B cell (primary cell): ENCODE measurements at regions not wholly inside any gene's neighbourhood (a gene's known extent, or its start where the extent isn't known, plus 50 kb on each side); places are given as distances from the start of the nearest gene placed in this dataset.

ENCODE experiments used
- EZH2 ChIP-seq: IDR thresholded peaks from 2 replicates; pipeline ENCODE4 v1.6.1; 2012; ENCODE audit warnings: borderline replicate concordance, low read depth, mild to moderate bottlenecking, moderate library complexity, low read length; ENCODE audit not compliant: insufficient read depth, poor library complexity, severe bottlenecking
- TF ChIP-seq, protein P1 (sequence below): fragments of 200-600 bp; IDR thresholded peaks from one replicate; pipeline ENCODE4 v1.8.0; 2022; ENCODE audit warnings: antibody characterized with exemption, mild to moderate bottlenecking

DNA sequence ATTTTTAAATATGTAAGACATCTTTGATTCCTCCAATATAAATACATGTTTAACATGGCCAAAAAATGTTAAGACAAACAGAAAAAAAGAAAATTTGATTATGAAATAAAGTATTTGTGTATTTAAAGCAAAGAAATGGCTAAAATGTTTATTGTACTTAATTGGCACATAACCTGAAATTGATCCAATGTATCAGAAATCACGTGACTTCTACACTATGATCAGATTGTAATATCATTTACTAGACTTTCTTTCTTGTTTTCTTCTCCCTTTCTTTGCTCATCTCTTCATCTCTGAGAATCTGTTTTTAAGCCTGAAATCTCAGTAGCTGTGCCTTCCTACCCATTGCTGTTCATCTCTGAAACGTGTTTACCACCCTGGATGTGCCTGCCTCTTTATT, 420.3 kb downstream of the RSL24D1 start:
- TF ChIP-seq, protein P1, sequence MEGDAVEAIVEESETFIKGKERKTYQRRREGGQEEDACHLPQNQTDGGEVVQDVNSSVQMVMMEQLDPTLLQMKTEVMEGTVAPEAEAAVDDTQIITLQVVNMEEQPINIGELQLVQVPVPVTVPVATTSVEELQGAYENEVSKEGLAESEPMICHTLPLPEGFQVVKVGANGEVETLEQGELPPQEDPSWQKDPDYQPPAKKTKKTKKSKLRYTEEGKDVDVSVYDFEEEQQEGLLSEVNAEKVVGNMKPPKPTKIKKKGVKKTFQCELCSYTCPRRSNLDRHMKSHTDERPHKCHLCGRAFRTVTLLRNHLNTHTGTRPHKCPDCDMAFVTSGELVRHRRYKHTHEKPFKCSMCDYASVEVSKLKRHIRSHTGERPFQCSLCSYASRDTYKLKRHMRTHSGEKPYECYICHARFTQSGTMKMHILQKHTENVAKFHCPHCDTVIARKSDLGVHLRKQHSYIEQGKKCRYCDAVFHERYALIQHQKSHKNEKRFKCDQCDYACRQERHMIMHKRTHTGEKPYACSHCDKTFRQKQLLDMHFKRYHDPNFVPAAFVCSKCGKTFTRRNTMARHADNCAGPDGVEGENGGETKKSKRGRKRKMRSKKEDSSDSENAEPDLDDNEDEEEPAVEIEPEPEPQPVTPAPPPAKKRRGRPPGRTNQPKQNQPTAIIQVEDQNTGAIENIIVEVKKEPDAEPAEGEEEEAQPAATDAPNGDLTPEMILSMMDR = no peak
- TF ChIP-seq EZH2 = no peak
